Activated CD4-positive, alpha-beta T cell treated with anti-CD3 and anti-CD28 coated beads, Interleukin-10, Interleukin-2, amounts not matched to agents 100 ng/mL and 50 ng/mL, durations not matched to agents 16 hours and 8 hours (primary cell): ENCODE measurements at regions not wholly inside any gene's neighbourhood (a gene's known extent, or its start where the extent isn't known, plus 50 kb on each side); places are given as distances from the start of the nearest gene placed in this dataset.
"Not testable (repeated sequence)": the region's sequence is repeated elsewhere in the genome, so short reads cannot be mapped to it uniquely, and the experiment has no call there.

Source experiments
- DNase-seq: peaks from one replicate; pipeline ENCODE4 v3.0.0-alpha.2; 2020

DNA sequence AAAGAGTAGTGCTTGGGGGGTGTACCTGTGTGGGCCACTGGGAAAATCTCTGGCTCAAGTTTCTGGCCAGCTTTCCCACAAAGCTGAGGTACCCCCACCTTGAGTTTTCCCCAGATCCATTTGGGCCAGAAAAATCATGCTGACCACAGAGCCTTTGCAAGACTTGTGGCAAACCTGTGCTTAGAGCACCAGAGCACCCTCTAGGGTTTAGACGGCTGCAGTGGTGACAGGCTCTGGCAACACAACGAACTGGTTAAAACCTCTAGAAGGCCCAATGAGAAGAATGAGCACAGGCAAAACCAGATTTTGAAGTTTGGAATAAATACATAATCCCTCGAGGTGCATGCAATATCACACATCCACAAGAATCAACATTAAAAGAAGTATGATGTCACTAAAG, 290.7 kb upstream of the FOLH1 start:
- DNase-seq = no peak

DNA sequence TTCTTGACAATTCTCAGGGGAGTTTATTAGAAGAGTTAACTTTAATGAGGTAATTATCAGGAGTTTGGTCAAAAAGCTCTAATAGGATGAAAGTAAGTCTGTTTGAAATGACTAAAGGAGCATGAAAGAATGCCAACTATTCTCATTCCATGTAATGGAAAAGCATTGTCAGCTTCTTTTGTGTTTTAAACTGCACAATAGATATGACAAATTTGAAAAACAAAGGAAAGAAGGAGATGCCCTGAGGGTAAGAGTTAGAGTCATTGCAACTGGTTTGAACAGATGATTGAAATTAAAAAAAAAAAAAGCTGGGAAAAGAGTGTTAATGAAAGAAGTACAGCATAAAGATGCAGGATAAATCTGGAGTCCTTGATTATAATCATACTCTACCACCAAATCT, 296.8 kb upstream of the FOLH1 start:
- no peak for DNase-seq

DNA sequence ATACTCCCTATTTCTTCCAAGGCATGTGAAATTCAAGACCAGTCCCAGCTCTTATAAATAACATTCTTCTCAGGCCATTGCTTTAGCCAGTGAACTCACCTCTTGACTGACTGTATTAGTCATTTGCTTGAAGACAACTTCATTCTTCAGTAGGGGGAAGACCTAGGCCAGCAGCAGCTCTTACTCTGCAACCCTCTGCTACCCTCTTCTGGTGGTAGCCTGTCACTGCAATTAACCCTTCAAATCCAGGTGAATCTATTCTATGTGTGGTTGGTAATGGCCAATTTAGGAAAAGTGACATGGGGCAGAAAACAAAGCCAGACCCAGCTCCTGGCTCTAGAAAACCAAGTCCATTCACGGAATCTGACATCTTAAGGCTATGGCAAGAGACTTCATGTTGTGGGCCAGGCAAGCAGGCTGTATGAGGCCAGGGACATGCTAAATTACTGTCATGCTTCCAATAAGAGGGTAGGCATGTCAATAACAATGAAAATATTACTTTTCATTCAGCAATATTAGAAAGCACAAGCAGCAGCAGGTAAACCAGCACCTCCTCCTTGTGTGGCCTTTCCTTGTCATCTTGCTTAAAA, 317.9 kb upstream of the FOLH1 start:
- peak; percentile 20 for DNase-seq

DNA sequence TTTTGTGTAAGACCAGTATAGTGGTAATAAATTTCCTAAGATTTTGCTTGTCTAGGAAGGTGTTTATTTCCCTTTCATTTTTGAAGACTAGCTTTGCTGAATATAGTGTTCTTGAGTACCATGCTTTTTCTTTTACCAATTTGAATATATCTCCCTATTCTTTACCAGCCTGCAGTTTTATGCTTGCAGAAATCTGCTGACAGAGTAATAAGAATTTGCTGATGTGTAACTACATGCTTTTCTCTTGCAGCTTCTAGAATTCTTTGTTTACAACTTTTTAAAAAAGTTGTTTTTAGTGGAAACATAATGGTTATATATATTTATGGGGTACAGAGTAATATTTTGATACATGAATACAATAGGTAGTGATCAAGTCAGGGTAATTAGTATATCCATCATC, 324.8 kb upstream of the FOLH1 start:
- no peak for DNase-seq

DNA sequence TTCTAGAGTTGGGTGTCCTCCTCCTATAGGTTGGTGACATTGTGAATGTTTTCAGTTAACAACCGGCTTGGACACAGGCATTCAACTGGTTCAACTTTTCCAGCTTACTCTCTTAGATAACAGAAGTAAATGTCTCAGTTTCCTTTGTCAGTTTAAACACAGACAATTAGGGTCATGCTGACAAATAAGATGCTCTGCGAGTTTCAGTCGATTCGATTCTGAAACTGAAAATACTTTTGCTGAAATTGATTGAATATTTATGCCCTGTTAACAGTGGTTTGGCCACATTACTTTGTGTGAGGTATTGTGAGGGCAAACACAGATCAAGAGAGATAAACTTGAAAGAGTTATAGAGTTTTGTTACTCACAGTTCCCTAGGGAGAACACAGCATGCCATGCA, 330.5 kb upstream of the FOLH1 start:
- DNase-seq = not testable (repeated sequence)

DNA sequence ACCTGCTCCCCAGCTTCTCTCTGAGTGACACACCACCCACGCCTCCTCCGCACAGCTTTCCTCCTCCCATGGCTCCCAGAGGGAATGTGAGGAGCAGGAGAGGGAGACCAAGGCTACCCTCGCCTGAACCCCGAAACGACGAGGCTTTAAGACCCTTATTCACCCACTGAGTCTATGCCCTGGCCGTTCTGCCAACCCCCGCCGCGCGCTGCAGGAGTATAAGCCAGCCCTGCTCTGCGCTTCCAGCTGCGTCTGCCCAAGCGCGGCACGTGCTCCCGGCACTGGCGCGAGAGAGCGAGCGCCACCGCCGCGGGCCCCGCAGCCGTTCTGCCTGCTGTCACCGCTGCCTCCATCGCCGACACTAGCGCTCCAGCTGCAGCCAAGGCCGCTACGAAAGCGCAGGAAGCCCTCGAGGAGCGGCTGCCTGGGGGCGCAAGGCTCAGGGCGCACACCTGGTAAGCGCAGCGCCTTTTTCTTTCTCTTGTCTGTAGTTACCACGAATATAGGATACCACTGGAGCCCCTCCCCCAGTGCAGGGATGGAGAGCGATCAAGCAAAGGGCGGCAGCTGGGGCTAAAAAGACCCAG, 350.0 kb upstream of the FOLH1 start:
- not testable (repeated sequence) for DNase-seq

DNA sequence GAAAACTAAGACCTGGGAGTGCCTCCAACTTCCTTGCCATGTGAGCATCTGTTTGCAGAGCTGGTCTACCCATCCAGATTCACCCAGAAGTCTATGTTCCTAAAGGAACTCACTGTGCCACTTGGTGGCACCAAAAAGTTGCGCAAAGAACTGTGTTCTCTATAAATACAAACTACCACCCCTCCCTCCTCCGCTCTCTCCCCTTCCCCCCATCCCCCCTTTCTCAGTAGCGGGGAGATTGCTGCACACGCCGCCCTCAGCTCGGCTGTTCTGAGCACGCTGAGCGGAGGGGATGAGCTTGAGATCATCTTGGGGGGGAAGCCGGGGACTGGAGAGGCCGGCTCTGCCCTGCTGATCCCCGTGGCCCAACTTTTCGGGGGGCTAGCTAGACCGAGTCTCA, 352.2 kb upstream of the FOLH1 start:
- not testable (repeated sequence) for DNase-seq

DNA sequence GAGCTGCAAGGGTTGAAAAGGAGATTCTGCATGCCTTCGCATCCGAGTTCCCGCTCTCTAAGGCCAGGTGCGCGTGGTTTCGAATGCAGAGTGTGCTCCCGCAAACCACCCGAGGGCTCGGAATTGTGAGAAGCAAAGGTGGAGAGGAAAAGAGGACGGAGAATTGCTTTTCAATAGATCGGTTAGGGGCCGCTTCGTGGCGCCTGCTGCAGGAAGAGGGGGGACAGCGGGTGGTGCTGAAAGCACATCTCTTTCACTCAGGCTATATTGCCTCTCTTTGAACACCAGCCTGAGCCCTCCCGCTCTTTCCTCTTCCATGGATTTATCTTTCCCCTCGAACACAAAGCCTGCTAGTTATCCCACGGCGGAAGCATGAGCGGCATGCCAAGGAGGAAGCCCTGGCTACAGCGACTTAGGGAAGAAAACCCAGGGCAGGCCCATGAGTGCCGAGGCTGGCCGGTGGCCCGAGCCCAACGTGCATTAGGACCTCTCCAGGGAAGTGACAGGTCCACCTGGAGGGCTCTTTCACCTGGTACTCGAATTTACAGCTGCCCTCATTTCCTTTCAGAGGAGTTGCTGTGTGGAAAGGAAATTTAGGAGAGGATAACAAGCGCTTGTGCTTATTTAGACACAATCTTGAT, 353.0 kb upstream of the FOLH1 start:
- not testable (repeated sequence) for DNase-seq

DNA sequence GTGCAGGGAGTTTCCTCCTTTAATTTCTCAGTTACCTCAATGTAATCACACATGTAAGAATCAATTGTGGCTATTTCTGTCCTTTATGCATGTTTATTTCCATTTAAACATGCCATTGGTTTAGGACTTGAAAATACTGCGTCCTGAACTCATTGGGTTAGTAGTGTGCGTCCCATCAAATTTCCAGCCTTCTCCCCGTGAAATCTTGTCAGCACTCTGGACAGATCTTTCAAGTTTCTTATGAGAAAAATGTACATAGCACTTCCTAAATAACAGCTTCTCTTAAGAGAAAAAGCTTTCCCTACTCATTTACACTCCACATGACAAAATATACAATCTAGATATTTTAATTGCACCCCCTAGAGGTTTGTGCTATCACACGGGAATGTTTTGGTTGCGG, 353.9 kb upstream of the FOLH1 start:
- not testable (repeated sequence) for DNase-seq

DNA sequence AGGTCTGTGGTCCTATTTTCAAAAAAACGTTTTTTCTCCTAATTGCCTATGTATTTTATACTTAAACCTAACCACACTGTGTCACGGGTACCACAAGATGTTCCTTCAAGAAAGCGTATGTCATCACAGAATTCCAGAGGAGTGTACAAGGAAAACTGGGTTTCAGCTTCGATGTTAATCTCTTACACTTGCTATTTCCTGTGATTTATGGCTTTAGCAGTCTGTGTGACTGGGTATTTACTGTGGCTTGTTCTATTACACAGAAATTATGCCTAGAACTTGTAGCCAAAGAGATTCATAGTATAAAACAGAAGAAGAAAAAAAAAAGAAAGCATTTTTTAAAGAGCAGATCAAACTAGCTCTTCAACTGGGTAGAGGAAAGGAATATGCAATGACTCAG, 371.1 kb upstream of the FOLH1 start:
- DNase-seq = not testable (repeated sequence)

DNA sequence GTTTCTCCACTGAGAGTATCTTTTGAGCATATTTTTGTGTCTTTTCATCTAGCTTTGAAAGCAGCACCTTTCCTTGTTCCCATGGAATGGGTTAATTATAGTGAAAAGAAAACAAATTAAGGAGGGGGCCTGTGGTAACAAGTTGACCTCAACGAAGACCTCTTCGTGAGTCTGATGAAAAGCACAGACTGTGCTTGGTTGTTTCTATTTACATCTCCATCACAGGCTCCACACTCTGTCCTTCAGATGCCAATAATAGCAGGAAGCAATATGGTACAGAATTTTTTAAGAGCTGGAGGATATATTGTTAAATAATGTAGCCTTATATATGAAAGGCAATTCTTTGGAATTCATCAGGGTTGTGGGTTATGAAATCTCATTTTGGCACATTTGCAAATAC, 366.7 kb upstream of the OR4C13 start:
- not testable (repeated sequence) for DNase-seq

DNA sequence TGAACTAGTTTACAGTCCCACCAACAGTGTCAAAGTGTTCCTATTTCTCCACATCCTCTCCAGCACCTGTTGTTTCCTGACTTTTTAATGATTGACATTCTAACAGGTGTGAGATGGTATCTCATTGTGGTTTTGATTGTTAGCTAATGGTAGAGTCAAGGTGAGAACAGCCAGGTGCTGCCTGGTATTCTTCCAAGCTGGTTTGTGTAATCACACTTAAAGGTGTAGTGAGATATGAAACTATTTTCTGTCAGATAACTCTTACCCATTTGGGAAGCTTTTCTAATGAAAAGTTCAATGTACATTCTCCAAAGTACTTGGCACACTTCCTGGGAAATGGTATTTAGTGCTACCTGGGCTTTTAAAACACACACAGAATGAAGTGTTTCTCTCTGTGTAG, 343.3 kb upstream of the OR4C13 start:
- DNase-seq = not testable (repeated sequence)

DNA sequence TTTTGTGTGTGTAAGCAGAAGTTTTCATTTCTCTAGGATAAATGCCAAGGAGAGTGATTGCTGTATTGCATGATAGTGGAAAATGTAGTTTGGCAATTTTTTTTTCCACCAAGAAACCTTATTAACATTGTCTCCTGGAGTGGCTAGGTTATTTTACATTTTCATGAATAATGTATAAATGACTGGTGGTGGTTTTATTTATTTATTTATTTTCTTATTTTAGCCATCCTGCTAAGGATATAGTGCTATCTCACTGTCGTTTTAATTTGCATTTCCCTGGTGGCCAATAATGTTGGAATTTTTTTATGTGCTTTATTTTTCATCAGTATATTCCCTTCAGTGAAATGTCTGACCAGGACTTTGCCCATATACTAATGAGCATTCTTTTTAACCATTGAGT, 328.3 kb upstream of the OR4C13 start:
- not testable (repeated sequence) for DNase-seq

DNA sequence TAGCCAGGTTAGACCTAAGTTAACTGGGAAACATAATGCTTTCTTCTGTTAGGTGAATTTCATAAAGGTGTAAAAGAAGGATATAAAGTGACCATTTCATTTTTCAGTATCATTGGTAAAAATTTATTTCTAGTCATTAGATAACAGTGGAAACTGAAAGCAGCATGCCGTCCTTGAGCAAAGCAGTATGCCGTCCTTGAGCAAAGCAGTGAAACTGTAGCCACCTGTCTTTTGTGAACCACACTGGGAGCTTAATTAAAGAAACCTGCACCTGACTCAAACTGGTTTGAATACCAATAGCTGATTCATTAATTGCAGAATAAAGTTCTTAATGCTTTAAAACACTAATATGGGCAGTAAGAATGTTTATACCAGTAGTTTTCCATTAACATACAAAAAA, 281.5 kb upstream of the OR4C13 start:
- DNase-seq = not testable (repeated sequence)

DNA sequence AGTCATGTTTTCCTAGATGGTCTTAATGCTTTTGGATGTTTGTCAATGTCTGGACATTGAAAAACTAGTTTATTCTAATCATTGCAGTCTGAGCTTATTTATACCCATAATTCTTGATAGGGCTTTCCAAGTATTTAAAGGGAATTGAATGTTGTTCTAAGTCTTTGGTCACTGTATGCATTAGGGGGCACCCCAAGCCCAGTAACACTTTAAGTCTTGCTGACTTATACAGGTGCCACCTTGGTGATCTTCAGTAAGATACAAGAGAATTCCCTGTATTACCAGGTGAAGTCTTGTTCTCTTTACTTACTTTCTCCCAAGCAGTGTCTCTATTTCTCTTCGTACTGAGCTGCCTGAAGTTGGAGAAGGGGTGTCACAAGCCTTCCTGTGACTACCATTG, 250.1 kb upstream of the OR4C13 start:
- not testable (repeated sequence) for DNase-seq

DNA sequence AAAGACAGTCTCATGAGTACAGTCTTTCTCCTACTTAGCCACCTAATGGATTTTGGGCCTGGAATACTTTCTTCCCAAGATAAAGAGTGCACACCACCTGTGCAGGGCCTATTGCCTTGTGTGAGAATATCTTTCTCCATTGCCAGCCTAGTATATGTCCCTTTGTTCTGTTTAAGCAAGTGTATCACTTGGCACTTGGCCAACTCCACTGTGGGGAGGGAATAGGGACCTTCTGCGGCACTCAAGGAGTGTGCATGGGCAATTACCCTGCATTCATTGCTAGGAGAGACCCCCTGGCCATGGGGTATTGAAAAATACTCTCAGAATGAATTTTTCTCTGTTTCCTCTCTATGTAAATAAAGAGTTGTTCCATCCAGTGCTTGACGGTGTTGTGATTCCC, 201.7 kb upstream of the OR4C13 start:
- DNase-seq = not testable (repeated sequence)

DNA sequence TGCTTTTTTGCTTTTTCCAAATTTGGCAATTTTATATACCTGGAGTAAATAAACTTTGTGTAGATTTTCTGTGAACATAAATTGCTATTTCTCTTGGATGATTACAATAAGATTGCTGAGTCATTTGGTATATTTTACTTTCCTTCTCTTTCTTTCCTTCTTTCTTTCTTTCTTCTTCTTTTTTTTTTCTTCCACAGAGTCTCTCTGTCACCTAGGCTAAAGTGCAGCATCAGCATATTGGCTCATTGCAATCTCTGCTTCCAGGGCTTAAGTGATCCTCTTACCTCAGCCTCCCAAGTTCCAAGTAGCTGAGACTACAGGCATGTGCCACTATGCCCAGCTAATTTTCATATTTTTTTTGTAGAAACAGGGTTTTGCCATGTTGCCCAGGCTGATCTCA, 201.2 kb upstream of the OR4C13 start:
- not testable (repeated sequence) for DNase-seq

DNA sequence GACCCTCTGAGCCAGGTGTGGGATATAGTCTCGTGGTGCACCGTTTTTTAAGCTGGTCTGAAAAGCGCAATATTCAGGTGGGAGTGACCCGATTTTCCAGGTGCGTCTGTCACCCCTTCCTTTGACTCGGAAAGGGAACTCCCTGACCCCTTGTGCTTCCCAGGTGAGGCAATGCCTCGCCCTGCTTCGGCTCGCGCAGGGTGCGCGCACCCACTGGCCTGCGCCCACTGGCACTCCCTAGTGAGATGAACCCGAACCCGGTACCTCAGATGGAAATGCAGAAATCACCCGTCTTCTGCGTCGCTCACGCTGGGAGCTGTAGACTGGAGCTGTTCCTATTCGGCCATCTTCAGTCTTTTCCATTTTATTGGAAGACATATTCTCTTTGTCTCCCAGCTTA, 171.4 kb upstream of the OR4C13 start:
- not testable (repeated sequence) for DNase-seq

DNA sequence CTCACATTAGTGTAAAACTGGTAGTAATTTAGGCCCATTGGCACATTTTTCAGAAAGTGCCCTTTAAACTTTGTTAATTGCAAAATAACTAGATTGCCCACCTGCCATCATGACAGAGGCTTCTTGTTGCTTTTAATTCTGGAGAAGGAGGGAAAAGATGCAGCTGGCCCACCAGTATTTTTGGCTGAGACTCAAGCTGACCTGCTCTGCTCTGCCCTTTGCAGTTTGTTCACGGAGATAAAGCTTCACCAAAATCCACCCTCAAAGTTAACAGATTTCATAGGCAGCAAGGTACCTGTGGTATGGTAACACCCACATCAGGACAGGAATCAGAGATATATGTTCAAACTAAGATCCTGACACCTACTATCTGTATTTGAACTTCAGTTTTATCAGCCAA, 170.2 kb upstream of the OR4C13 start:
- DNase-seq = not testable (repeated sequence)

DNA sequence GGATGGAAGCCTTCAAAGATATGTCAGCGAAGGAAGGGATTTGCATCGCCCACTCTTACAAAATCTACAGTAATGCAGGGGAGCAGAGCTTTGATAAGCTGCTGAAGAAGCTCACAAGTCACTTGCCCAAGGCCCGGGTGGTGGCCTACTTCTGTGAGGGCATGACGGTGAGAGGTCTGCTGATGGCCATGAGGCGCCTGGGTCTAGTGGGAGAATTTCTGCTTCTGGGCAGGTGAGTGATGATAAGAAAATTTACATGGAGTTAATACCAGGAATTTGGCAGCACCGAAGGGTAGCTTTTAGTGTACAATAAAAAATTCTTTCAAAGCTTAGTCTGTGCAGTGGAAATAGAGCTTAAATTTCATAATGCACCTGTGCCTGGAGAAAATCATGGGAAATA, 168.3 kb upstream of the OR4C13 start:
- DNase-seq = not testable (repeated sequence)

DNA sequence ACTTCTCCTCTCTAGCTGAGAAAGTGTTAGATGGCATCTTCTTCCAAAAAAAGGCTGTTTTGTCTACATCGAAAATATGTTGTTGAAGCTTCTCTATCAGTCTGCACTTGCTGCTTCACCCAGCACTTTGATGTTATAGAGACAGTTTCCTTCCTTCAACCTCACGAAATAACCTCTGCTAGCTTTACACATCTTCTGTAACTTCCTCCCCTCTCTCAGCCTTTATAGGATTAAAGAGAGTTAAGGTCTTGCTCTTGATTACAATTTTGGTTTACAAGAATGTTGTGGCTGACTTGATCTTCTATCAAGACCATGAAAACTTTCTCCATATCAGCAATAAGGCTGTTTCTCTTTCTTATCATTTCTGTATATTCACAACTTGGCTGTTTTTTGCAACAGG, 162.4 kb upstream of the OR4C13 start:
- DNase-seq = not testable (repeated sequence)

DNA sequence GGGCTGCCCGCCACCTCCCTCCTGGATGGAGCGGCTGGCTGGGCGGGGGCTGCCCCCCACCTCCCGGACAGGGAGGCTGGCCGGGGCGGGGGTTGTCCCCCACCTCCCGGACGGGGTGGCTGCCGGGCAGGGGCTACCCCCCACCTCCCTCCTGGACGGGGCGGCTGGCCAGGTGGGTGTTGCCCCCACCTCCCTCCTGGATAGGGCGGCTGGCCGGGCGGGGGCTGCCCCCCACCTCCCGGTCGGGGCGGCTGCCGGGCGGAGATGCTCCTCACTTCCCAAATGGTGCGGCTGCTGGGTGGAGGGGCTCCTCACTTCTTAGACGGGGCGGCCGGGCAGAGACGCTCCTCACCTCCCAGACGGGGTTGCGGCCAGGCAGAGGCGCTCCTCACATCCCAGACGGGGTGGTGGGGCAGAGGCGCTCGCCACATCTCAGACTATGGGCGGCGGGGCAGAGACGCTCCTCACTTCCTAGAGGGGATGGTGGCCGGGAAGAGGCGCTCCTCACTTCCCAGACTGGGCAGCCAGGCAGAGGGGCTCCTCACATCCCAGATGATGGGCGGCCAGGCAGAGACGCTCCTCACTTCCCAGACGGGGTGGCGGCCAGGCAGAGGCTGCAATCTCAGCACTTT, 153.9 kb upstream of the OR4C13 start:
- not testable (repeated sequence) for DNase-seq

DNA sequence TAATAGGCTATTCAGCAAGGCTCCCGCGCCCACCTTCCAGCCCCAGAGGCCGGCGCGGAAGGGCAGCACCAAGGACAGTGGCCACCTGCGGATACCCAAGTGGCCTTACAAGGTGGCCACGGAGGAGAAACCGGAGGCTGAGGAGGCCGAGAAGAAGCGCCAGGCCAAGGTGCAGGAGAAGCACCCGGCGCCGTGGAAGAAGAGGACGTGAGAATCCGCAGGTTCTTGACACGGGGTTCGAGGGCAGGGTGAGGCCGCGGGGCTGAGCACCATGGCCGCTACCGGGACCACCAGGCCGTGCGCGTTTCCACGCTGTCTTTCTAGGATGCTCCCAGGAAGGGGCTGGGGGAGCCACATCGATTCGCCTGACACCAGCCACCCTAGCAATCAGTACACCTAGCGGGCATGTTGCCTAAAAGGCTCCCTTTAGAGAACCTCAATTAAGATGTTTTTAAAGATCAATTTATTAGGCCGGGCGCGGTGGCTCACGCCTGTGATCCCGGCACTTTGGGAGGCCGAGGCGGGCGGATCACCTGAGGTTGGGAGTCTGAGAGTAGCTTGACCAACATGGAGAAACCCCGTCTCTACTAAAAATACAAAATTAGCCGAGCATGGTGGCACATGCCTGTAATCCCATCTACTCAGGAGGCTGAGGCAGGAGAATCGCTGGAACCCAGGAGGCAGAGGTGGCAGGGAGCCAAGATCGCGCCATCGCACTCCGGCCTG, 134.3 kb upstream of the OR4C13 start:
- not testable (repeated sequence) for DNase-seq
